ENCODE measurements at regions not wholly inside any gene's neighbourhood (a gene's known extent, or its start where the extent isn't known, plus 50 kb on each side); places are given as distances from the start of the nearest gene placed in this dataset.

DNA sequence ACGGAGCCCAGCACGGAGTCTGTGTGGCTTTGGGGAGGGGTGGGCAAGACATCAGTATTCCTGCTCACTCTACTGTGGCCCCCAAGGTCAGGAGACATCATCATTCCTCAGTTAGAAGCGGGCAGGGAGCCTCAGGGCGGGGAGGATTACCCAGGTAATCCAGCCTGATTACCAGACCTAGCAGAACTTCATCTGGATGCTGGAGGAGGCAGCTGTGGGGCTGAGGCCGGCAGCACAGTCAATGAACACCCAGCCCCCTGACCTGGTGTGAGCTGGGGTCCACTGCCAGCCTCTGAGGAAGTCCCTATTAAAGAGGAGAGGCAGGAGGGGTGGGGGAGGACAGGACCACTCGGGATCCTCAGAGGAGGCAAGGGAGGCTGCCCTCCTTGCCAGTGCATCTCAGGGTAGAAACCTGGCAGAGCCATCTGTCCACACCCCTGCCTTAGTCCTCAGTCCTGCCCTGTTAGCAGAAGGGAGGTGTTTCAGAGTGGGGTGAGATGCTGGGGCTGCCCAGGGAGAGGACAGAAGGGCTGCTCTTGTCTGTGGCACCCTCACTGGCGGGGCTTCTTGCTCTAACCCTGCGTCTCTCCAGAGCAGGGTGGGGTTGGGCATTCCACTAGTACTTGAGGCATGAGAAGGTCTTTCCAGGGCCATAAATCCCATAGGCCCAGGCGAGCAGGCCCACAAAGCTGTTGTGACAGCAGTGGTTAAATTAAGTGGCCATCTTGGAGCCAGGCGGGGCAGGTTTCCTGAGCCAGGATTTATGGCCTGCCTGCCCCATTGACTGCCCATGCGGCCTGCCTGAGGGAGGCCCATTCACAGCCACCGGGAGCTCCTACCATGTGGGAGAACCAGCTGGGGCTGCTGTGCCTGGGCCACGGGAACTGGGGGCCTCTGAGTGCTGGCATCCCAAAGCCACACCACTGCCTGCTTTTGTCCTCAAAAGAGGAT lies 82.1 kb downstream of the LINGO1 start:
- no peak for TF ChIP-seq POLR2AphosphoS5 (IDR thresholded peaks at IDR 0.05; ENCODE audit: borderline replicate concordance, low read depth, low read length)
- TF ChIP-seq EZH2 (IDR thresholded peaks at IDR 0.05) = no peak
